ENCODE measurements at regions not wholly inside any gene's neighbourhood (a gene's known extent, or its start where the extent isn't known, plus 50 kb on each side); places are given as distances from the start of the nearest gene placed in this dataset.
"Not testable (repeated sequence)": the region's sequence is repeated elsewhere in the genome, so short reads cannot be mapped to it uniquely, and the experiment has no call there.

DNA sequence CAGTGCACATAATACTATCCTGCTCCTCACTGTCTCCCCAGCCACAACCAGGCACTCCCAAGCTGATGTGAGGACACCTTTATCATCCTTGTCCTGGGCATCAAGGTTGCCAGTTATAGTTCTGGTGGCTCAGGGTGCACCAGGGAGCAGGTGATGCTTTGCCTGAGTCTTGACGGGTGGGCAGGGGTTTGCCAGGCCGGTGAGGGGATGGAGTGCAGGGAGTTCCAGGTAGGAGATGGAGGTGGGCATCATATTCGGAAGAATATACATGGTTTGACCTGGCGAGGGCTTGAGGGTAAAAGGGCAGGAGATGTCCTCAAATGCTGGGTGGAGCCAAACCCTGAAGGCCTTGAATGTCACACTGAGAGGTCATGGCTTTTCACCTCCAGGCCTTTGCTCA lies 115.8 kb upstream of the CRHR1 start:
- Histone ChIP-seq H3K9me3 (no peaks in the 10 kb centered on the region), H3K27ac (no peak overlapping the region), H3K4me3 (no peak overlapping the region), H3K4me1 (no peaks in the 10 kb centered on the region), H3K36me3 (replicated peaks in 1 of 2; ENCODE audit: insufficient read depth in 1 of 2, low read depth in 2 of 2) (no peaks in the 10 kb centered on the region), H3K27me3 (no peaks in the 10 kb centered on the region)
- no peak for ATAC-seq
- DNase-seq, result no peak
- 58 to 69% methylated on average over 4 of the region's 4 CpGs for WGBS, 2 donors
- intact Hi-C loops (cut with DNase I), result no loop called here
- no peak for TF ChIP-seq POLR2A (IDR thresholded peaks at IDR 0.05)
- no peak for TF ChIP-seq CTCF (IDR thresholded peaks at IDR 0.05)

DNA sequence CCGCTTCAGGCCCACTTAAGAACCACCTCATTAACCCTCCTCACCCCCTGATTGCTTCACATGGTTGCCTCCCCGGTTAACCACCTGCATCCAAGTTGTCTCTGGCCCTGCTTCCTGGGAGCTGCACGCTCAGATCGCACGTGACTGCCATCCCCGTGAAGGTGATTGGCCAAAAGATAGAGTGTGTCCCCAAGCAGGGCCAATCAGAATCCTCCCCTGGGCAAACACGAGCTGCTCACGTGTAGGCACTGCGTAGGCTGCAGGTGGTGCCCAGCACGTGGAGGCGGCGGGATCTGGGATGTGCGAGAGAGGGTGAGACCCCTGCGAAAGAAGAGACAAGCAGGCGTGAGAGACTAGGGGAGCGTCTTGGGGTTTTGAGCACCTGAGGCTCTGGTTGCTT lies 111.8 kb upstream of the CRHR1 start:
- intact Hi-C loops (cut with DNase I), result no loop called here
- 78% methylated on average over 13 to 15 of the region's 16 CpGs for WGBS, 2 donors
- Histone ChIP-seq H3K9me3 (no peaks in the 10 kb centered on the region), H3K27me3 (no peaks in the 10 kb centered on the region), H3K27ac (no peak overlapping the region), H3K36me3 (replicated peaks in 1 of 2; ENCODE audit: insufficient read depth in 1 of 2, low read depth in 2 of 2) (no peaks in the 10 kb centered on the region), H3K4me3 (no peak overlapping the region), H3K4me1 (no peaks in the 10 kb centered on the region)
- ATAC-seq (no peak), DNase-seq (no peak)
- TF ChIP-seq CTCF (IDR thresholded peaks at IDR 0.05) (no peak), POLR2A (IDR thresholded peaks at IDR 0.05) (no peak)

DNA sequence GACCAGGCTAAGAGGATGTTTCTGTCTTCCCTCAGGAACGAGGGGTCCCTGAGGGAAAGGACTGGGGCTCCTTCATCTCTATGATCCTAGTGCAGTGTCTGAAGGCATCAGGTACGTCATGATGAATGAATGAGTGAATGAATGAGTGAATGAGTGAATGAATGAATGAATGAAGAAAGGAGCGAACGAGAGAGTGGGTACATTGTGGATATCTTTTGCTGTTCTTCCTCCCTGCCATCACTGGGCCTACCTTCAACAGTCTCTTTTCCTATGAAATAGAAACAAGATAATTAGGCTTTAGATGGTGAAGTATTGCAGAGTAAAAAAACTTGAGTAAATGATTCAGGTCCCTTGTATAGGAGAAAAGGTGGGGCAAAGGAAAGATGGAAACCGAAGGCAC lies 111.3 kb upstream of the CRHR1 start:
- Histone ChIP-seq H3K9me3 (no peaks in the 10 kb centered on the region), H3K4me1 (no peaks in the 10 kb centered on the region), H3K27me3 (no peaks in the 10 kb centered on the region), H3K4me3 (no peak overlapping the region), H3K27ac (no peak overlapping the region), H3K36me3 (replicated peaks in 1 of 2; ENCODE audit: insufficient read depth in 1 of 2, low read depth in 2 of 2) (no peaks in the 10 kb centered on the region)
- ATAC-seq, result no peak
- TF ChIP-seq POLR2A (IDR thresholded peaks at IDR 0.05), result no peak
- no peak for TF ChIP-seq CTCF (IDR thresholded peaks at IDR 0.05)
- intact Hi-C loops (cut with DNase I), result no loop called here
- no peak for DNase-seq
- 66 to 71% methylated on average over 5 of the region's 5 CpGs for WGBS, 2 donors

GRCh38 chr17:45673759-45674158 lies 110.4 kb upstream of the CRHR1 start:
- H3K27ac ChIP-seq; DNase-seq; H3K36me3 ChIP-seq (replicated peaks in 1 of 2; ENCODE audit: insufficient read depth in 1 of 2, low read depth in 2 of 2); intact Hi-C loops (cut with DNase I); H3K4me3 ChIP-seq; H3K27me3 ChIP-seq; H3K9me3 ChIP-seq; H3K4me1 ChIP-seq; ATAC-seq: not testable (repeated sequence)
- whole genome bisulfite sequencing, 2 donors, result 83 to 87% methylated on average over 4 to 5 of the region's 5 CpGs

GRCh38 chr17:45675012-45675411 lies 109.1 kb upstream of the CRHR1 start:
- intact Hi-C loops (cut with DNase I), result no loop called here
- Histone ChIP-seq H3K9me3 (no peaks in the 10 kb centered on the region), H3K4me1 (no peaks in the 10 kb centered on the region), H3K27me3 (no peaks in the 10 kb centered on the region), H3K4me3 (no peak overlapping the region), H3K27ac (no peak overlapping the region), H3K36me3 (replicated peaks in 1 of 2; ENCODE audit: insufficient read depth in 1 of 2, low read depth in 2 of 2) (no peaks in the 10 kb centered on the region)
- ATAC-seq, result no peak
- WGBS, 2 donors, result 51 to 75% methylated on average over 7 of the region's 7 CpGs
- DNase-seq, result no peak
- no peak for TF ChIP-seq CTCF (IDR thresholded peaks at IDR 0.05)
